ENCODE measurements at regions not wholly inside any gene's neighbourhood (a gene's known extent, or its start where the extent isn't known, plus 50 kb on each side); places are given as distances from the start of the nearest gene placed in this dataset.

DNA sequence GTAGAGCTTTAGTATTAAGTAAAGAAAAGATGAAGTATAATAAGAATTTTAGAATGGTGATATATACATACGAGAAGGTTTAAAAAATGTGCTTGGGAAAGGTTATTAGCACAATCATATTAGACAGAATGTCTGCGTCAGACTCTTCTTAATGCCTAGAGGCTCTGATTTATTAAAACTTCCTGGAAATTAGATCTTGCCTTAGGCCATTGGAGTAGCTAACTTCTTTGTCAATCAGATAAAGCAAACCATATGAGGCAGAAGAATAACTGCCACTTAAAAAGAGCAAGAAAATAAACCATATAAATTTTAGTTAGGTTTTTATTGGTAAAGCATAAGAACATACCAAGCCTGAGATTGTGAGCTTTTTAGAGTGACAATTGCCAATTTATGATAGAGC is 309.1 kb downstream of the TLL1 start:
- no peak for TF ChIP-seq EZH2phosphoT487 (IDR thresholded peaks at IDR 0.05; ENCODE audit: insufficient read depth, low read depth)
- TF ChIP-seq EZH2 (IDR thresholded peaks at IDR 0.05; ENCODE audit: insufficient read depth, poor library complexity, severe bottlenecking): no peak

Measured in GM23248 (cell line).